Lung microvascular endothelial cell (primary cell): ENCODE measurements at regions not wholly inside any gene's neighbourhood (a gene's known extent, or its start where the extent isn't known, plus 50 kb on each side); places are given as distances from the start of the nearest gene placed in this dataset.

ENCODE experiments used
- DNase-seq, 2 donors: peaks; one replicate each; pipeline versions ENCODE4 v3.0.0 to v3.0.0-alpha.2; 2010; ENCODE audit warnings: low read depth in 2 of 2

DNA sequence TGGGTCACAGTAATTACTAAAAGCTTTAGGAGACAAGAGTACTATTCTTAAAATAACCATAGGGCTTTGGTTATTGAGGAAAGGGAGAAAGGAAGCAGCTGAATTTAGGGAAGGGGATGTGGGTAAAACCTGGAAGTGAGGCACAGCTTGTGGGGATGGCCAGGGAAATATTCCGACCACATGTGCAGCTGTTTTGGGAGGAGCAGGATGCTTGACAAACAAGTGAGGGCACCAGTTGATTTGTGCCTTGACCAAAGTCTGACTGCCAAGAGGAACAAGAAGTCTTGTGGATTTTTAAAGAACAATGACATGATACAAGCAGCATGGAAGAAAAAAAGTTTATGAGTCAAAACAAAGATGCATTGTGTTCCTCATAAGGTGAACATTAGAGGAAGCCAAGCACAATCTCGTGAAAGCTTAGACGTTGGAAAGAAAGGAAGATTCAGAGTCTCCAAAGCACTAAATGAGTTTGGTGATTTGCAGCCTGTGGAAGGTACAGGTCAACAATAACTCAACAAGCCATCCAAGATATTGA is 108.5 kb upstream of the GPC6 start:
- no peak for DNase-seq

- DNase-seq, result no peak
These were observed 85.7 kb upstream of the GPC6 start for GRCh38 chr13:93140912-93141311.

DNA sequence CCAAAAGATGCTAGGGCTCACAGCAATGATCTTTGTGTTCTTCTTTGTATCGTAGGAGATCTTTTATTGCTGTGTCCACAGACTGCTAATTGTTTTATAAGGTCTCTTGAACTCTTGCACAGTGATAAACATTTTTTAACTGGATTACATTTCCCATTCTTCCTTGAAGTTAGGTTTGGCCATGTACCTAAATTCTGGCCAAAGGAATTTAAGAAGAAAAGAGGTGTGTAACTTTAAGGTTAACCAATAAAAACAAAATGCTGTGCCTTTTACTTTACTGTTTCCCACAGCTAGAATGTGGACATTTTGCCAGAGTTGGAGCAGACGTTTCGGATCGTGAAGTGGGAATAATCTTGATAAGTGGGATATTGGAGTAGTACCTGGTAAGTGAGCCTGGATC is 82.6 kb upstream of the GPC6 start:
- no peak for DNase-seq

DNA sequence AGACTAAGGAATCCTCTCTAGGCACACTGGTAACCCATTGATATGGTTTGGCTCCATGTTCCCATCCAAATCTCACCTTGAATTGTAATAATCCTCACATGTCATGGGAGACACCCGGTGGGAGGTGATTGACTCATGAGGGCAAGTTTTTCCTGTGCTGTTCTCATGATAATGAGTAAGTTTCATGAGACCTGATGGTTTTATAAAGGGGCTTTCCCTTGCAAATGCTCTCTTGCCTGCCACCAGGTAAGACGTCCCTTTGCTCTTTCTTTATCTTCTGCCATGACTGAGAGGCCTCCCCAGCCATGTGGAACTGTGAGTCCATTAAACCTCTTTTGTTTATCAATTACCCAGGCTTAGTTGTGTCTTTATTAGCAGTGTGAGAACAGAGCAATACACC is 81.4 kb upstream of the GPC6 start:
- DNase-seq, result no peak

DNA sequence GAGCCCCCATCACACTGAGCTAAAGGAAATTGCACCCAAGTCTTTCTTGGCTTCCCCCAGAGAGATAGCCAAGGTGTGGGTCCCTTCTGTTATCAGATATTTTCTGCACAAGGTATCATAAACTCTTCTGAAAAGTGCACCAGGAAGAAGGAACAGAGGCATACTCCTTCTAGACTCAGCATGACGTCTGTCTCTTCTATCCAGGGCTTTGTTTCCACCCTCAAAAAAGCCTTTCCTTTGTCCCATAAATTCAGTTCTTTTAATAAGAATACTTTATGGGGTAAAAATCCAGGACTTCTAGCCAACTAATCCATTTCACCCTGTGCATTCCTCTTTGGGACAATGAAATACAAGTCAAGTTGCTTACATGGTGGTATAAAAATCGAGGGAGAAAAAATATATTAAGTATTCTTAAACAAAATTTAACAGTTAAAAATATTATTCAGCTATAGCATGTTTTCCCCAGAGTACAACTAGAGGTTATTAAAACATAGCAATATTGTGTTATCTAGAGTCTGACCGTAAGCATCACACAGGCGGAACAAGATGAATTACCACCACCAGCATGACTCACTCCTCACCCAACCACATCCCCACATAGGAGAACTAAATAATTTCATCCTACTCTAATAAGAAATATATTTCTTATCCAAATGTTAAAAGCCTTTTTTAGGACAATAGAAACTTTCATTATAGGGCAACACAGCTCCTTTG is 79.9 kb upstream of the GPC6 start:
- DNase-seq, result no peak

GRCh38 chr13:93147298-93147645 is 79.3 kb upstream of the GPC6 start:
- DNase-seq, result no peak

DNA sequence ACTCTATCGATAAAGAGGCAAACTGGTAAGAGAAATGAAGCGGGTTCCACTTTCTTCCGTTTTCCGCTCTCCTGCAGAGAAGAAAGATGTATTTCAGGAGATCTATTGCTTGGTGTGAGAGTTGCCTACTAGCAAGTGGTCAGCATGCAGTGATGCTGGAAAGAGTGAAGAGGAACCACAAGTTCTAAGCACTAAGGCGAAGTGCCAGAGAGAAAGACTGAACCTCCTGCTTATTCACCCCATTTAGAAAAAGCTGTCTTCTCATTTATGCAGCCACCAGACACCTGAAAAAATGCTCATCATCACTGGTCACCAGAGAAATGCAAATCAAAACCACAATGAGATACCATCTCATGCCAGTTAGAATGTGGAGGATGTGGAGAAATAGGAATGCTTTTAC is 78.7 kb upstream of the GPC6 start:
- no peak for DNase-seq

DNA sequence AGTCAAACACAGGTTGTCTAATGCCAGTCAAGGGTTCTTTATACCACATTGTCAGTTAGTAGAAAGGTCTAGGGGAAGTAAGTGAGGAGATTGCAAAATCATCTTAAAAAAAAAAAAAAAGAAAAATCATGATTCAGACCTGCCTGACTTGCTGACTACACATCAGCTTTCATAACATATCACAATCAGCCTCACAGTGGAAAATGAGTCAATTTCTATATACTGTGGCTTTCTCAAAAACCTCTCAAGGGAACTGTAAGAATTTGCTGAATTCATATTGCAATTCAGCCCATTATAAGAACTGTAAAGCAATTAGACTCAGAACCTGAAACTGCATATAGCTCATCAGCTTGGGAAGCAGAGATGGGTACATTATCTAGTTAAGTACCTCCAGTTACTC is 75.3 kb upstream of the GPC6 start:
- DNase-seq, result no peak

DNA sequence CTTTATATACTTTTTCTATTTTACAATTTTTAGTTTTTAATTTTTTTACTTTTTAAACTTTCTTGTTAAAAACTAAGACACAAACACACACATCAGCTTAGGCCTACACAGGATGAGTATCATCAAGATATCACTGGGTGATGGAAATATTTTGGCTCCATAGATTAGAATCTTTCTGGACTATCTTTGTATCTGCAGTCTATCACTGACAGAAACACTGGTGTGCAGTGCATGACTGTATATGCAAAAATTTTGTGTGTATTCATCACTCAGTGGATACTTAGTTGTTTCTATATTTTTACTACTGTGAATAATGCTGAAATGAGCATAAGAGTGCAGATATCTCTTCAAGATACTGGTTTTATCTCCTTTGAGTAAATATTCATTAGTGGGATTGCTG is 68.0 kb upstream of the GPC6 start:
- no peak for DNase-seq

GRCh38 chr13:93169980-93170379 is 56.6 kb upstream of the GPC6 start:
- DNase-seq, result no peak

- DNase-seq, result no peak
These were observed 54.5 kb upstream of the GPC6 start for GRCh38 chr13:93172109-93172508.

- DNase-seq, result no peak
These were observed 53.0 kb upstream of the GPC6 start for GRCh38 chr13:93173654-93174053.

GRCh38 chr13:93174260-93174659 is 52.3 kb upstream of the GPC6 start:
- no peak for DNase-seq
